OCI-LY3 (cell line): ENCODE measurements at regions not wholly inside any gene's neighbourhood (a gene's known extent, or its start where the extent isn't known, plus 50 kb on each side); places are given as distances from the start of the nearest gene placed in this dataset.
"Not testable (repeated sequence)": the region's sequence is repeated elsewhere in the genome, so short reads cannot be mapped to it uniquely, and the experiment has no call there.

Experiments used
- H2AFZ ChIP-seq: fragments of 200-600, 300-600 bp; shearing (Covaris generic); 2 replicates; pipeline ENCODE4 v1.6.0; 2014; ENCODE audit warnings: antibody characterized with exemption, low read depth, low read length
- H3K27ac ChIP-seq: fragments of 200-600, 300-600 bp; sonication (generic); 2 replicates; pipeline ENCODE4 v1.5.1; 2014; ENCODE audit warnings: mild to moderate bottlenecking, low read length, moderate library complexity, mixed read lengths
- H3K27me3 ChIP-seq: fragments of 200-600, 300-600 bp; sonication (generic); 2 replicates; pipeline ENCODE4 v1.6.1; 2014; ENCODE audit warnings: low read depth, low read length, mixed read lengths
- H3K36me3 ChIP-seq: fragments of 200-600, 300-600 bp; sonication (generic); replicated peaks from 2 replicates; pipeline ENCODE3; 2014; ENCODE audit warnings: low read depth, low read length, mixed read lengths
- H3K4me1 ChIP-seq: fragments of 300-600, 200-600 bp; sonication (generic); 2 replicates; pipeline ENCODE4 v1.6.1; 2014; ENCODE audit warnings: low read length, mixed read lengths
- H3K4me2 ChIP-seq: fragments of 200-600, 300-600 bp; sonication (generic); 2 replicates; pipeline ENCODE4 v1.6.1; 2014; ENCODE audit warnings: low read length, mixed read lengths
- H3K4me3 ChIP-seq: fragments of 300-600, 200-600 bp; sonication (generic); 2 replicates; pipeline ENCODE4 v1.5.1; 2014; ENCODE audit warnings: antibody characterized with exemption, mild to moderate bottlenecking, low read length, moderate library complexity
- H3K79me2 ChIP-seq: fragments of 300-600, 200-600 bp; shearing (Covaris generic); 2 replicates; pipeline ENCODE4 v1.6.1; 2014; ENCODE audit warnings: mild to moderate bottlenecking, low read length, mixed read lengths
- H3K9ac ChIP-seq: fragments of 300-600, 200-600 bp; shearing (Covaris generic); 2 replicates; pipeline ENCODE4 v1.6.0; 2014; ENCODE audit warnings: mild to moderate bottlenecking, low read length, moderate library complexity
- H3K9me3 ChIP-seq: fragments of 200-600, 300-600 bp; shearing (Covaris generic); 2 replicates; pipeline ENCODE4 v1.6.1; 2014; ENCODE audit warnings: low read length, mixed read lengths; ENCODE audit not compliant: insufficient read depth
- H4K20me1 ChIP-seq: fragments of 200-600, 300-600 bp; sonication (generic); 2 replicates; pipeline ENCODE4 v1.6.1; 2016; ENCODE audit warnings: low read length, mixed read lengths; ENCODE audit not compliant: insufficient read depth

DNA sequence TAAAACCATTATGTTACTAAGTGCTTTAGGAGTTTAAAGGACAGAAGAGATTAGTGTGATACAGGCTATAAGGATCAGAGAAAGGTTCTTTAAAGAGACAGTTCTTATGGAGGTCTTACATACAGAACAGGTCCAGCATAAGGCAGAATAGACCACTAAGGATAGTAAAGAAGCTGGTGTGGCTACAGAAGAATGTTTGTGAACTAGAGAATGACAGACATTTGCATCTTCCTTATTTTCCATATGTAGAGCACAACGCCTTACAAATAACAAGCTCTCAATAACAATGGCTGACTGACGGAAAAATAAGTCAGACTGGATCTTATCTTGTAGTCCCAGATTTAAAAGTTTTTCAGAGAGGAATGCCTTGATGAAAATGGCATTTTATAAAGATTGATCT lies 95.6 kb upstream of the NOTCH2NLA start:
- H3K4me3 ChIP-seq, H3K4me2 ChIP-seq, H3K36me3 ChIP-seq, H3K9me3 ChIP-seq, H3K4me1 ChIP-seq, H3K27ac ChIP-seq, H2AFZ ChIP-seq, H3K27me3 ChIP-seq, H3K9ac ChIP-seq, H3K79me2 ChIP-seq, H4K20me1 ChIP-seq: not testable (repeated sequence)

DNA sequence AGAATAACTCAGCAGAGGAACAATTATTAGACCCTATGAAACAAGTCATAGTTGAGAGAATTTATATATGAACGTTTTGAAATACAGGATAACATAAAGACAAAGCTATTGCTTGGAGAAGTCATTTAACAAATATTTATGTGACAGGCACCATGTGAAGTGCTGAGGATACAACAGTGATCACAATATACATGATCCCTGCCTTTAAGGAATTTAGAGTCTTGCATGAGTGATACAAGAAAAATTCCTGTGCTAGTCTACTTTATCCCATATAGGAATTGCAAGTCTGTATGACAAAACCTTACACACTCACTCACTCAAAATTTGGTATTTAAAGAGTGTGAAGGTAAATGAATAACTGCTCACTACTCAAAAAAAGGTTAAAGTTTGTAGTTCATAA lies 94.5 kb upstream of the NOTCH2NLA start:
- not testable (repeated sequence) for H3K9ac ChIP-seq, H3K9me3 ChIP-seq, H3K4me3 ChIP-seq, H2AFZ ChIP-seq, H4K20me1 ChIP-seq, H3K27ac ChIP-seq, H3K27me3 ChIP-seq, H3K79me2 ChIP-seq, H3K4me2 ChIP-seq, H3K36me3 ChIP-seq, H3K4me1 ChIP-seq

DNA sequence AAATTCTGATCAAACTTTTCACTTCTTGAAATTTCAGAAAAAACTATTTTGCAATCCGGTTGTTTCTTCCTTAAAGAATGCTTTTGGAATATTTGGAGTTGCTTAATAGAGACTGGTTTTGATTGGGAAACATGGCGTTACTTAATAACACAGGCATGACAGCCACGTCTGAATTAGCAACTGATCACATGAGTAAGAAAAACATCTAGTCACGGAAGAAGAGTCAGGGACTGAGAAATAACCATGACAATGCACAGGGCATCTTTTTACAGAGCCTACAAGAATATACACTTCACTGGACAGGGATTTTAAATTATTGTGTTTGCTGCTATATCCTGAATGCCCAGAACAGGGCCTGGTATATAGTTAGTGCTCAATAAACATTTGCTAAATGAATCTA lies 94.1 kb upstream of the NOTCH2NLA start:
- not testable (repeated sequence) for H3K4me1 ChIP-seq, H3K36me3 ChIP-seq, H3K9me3 ChIP-seq, H3K4me3 ChIP-seq, H3K27me3 ChIP-seq, H3K27ac ChIP-seq, H3K9ac ChIP-seq, H4K20me1 ChIP-seq, H2AFZ ChIP-seq, H3K4me2 ChIP-seq, H3K79me2 ChIP-seq

DNA sequence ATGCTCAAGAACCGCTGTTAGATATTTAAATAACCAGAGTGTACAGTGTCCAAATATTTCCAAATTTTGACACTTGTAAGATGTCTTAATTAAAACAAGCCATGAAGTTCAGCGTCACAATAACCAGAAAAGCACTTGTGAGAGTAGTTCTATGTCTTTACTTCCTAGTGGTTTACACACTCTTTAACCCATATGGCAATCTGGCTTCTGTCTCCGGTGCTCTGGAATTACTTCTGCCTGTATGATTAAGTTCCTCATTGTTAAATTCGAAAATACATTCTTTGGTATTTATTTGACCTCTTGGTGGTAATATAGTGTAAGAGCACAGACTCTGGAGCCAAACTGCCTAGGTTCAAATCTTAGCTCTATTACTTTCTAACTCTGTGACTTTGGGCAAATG lies 89.9 kb upstream of the NOTCH2NLA start:
- not testable (repeated sequence) for H3K27me3 ChIP-seq, H4K20me1 ChIP-seq, H2AFZ ChIP-seq, H3K4me2 ChIP-seq, H3K9me3 ChIP-seq, H3K36me3 ChIP-seq, H3K27ac ChIP-seq, H3K9ac ChIP-seq, H3K4me3 ChIP-seq, H3K4me1 ChIP-seq, H3K79me2 ChIP-seq

DNA sequence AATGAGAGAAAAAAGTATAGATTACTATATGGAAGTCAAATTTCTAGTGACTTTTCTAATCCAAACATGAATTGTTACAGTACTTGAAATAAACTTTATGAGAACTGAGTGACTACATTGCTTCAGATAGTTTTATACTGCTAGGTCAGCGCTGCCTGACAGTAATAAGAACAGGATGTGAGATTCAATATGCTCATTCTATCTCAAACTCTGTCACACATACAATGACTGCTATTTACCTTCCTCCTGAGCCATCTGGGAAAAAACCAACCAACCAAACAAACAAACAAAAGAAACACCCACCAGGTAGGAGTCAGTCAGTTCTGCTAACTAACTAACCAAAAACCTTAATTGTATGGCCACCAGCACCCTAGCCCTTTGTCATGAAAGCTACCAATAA lies 89.0 kb upstream of the NOTCH2NLA start:
- H3K4me1 ChIP-seq, H3K36me3 ChIP-seq, H3K27me3 ChIP-seq, H3K4me3 ChIP-seq, H3K27ac ChIP-seq, H3K4me2 ChIP-seq, H2AFZ ChIP-seq, H4K20me1 ChIP-seq, H3K9me3 ChIP-seq, H3K79me2 ChIP-seq, H3K9ac ChIP-seq: not testable (repeated sequence)

DNA sequence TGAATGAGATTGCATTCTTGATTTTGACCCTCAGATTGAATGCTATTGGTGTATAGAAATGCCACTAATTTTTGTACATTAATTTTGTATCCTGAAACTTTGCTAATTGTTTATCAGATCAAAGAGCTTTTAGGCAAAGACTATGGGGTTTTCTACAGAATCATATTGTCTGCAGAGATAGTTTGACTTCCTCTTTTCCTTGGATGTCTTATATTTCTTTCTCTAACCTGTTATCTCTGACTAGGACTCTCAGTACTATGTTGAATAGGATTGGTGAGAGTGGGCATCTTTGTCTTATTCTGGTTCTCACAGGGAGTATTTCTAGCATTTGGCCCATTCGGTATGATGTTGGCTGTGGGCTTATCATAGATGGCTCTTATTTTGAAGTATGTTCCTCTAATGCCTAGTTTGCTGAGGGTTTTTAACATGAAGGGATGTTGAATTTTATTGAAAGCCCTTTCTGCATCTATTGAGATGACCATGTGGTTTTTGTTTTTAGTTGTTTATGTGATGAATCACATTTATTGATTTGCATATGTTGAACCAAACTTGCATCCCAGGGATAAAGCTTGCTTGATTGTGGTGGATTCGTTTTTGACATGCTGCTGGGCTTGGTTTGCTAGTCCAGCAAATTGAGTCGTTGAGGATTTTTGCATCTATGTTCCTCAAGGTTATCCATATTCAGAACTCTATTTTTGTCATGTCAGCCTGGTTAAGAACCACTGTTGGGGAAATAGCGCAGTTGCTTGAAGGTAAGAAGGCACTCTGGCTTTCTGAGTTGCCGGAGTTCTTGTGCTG lies 85.8 kb upstream of the NOTCH2NLA start:
- H3K4me2 ChIP-seq, H3K27me3 ChIP-seq, H3K4me3 ChIP-seq, H3K36me3 ChIP-seq, H4K20me1 ChIP-seq, H3K79me2 ChIP-seq, H3K9me3 ChIP-seq, H3K27ac ChIP-seq, H3K9ac ChIP-seq, H3K4me1 ChIP-seq, H2AFZ ChIP-seq: not testable (repeated sequence)

DNA sequence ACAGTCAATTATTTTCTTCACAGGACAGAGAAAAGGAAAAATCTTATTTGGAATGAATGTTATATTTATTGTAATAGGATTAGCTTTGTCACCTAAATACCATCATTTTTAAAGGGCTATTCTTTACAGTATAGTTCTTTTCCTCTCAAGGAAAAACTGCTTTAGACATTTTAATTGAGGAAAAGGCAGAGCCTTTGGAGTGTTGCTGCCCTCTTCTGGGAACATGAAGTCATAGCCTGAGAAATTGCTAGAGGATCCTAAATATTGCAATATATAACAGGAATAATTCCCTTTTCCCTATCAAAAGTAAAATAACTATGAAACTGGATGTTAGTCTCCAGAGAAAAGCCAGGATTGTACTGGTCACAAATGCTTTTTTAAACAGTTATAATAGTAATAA lies 81.8 kb upstream of the NOTCH2NLA start:
- not testable (repeated sequence) for H3K4me2 ChIP-seq, H2AFZ ChIP-seq, H3K27me3 ChIP-seq, H3K9ac ChIP-seq, H4K20me1 ChIP-seq, H3K4me1 ChIP-seq, H3K79me2 ChIP-seq, H3K9me3 ChIP-seq, H3K4me3 ChIP-seq, H3K27ac ChIP-seq, H3K36me3 ChIP-seq

DNA sequence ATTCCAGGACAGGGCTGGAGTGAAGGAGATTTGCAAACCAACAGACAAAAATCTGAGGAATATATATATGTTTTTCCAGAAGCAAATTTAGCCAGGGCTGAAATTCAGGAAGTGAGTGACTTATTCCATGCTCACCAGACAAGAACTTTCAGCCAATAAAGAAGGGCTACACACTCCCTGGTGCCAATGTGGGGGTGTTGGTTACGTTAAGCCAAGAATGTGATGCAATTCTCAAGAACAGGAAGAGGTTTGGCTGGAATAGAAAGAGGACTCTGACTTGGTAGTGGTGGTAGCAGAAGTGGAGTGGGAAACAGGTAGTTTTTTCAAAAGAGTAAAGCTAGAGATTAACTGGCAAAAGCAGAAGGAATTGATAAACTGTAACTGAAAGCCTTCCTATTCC lies 80.6 kb upstream of the NOTCH2NLA start:
- not testable (repeated sequence) for H2AFZ ChIP-seq, H3K4me3 ChIP-seq, H3K27ac ChIP-seq, H3K9ac ChIP-seq, H3K4me2 ChIP-seq, H3K4me1 ChIP-seq, H3K79me2 ChIP-seq, H3K9me3 ChIP-seq, H3K36me3 ChIP-seq, H3K27me3 ChIP-seq, H4K20me1 ChIP-seq

DNA sequence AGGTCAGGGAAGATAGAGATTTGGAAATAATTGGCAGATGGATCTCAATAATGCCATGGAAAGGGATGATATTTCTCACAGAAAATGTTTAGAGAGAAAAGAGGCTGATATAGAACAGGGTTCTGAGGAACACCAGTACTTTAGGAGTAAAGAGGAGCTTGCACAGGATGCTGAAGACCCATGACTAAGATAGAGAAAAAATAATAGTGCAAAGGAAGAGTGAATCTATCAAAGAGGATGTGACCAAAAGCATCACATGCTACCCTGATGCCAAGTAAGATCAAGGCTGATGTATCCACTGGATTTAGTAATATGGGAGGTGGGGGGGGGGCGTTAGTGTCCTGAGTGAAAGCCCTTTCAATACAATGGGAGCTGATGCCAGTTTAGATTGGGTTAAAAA lies 80.1 kb upstream of the NOTCH2NLA start:
- H2AFZ ChIP-seq, H3K4me3 ChIP-seq, H3K27me3 ChIP-seq, H3K4me2 ChIP-seq, H3K36me3 ChIP-seq, H3K9ac ChIP-seq, H3K4me1 ChIP-seq, H3K79me2 ChIP-seq, H4K20me1 ChIP-seq, H3K27ac ChIP-seq, H3K9me3 ChIP-seq: not testable (repeated sequence)

DNA sequence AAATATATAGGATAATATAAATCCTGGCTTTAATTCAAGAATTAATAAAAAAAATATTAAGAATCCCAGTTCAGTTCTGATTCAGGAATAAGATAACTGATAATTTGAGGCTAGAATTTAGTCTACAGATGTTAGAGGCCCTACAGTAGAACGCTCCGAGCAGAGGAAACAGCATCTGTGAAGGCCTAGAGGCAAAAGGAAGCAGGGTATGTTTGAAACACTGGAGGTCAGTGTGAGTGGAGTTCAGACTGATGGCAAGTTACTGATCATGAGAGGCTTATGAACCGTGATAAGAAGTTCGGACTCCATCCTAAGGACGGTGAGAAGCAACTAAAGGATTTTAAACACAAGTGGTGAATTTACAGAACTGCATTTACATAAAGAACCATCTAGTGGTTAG lies 79.3 kb upstream of the NOTCH2NLA start:
- not testable (repeated sequence) for H3K4me1 ChIP-seq, H3K27ac ChIP-seq, H3K79me2 ChIP-seq, H3K27me3 ChIP-seq, H3K36me3 ChIP-seq, H3K9me3 ChIP-seq, H3K4me2 ChIP-seq, H3K4me3 ChIP-seq, H3K9ac ChIP-seq, H4K20me1 ChIP-seq, H2AFZ ChIP-seq
